ENCODE measurements at regions not wholly inside any gene's neighbourhood (a gene's known extent, or its start where the extent isn't known, plus 50 kb on each side); places are given as distances from the start of the nearest gene placed in this dataset.

- Histone ChIP-seq H3K27me3 (no peaks in the 10 kb centered on the region), H3K27ac (replicated peaks in 1 of 4) (no peak overlapping the region), H3K36me3 (no peaks in the 10 kb centered on the region), H3K4me1 (no peaks in the 10 kb centered on the region), H3K4me3 (no peak overlapping the region), H3K9me3 (no peaks in the 10 kb centered on the region)
- intact Hi-C loops (cut with DNase I): no loop called here
- 31% methylated on average over 4 of the region's 4 CpGs for WGBS
- no peak for TF ChIP-seq POLR2A (IDR thresholded peaks at IDR 0.05; ENCODE audit: low read depth)
- no peak for TF ChIP-seq POLR2AphosphoS5 (IDR thresholded peaks at IDR 0.05)
- no peak for TF ChIP-seq EP300 (IDR thresholded peaks at IDR 0.05)
- TF ChIP-seq CTCF (IDR thresholded peaks at IDR 0.05): no peak
- DNase-seq (ENCODE audit: extremely low spot score): no peak
Measured at GRCh38 chr21:19608101-19608621, 1204.6 kb upstream of the TMPRSS15 start.

- Histone ChIP-seq H3K27ac (replicated peaks in 1 of 4) (no peak overlapping the region), H3K27me3 (no peaks in the 10 kb centered on the region), H3K4me1 (no peaks in the 10 kb centered on the region), H3K36me3 (no peaks in the 10 kb centered on the region), H3K4me3 (no peak overlapping the region), H3K9me3 (no peaks in the 10 kb centered on the region)
- DNase-seq (ENCODE audit: extremely low spot score): no peak
- WGBS: 81% methylated on average over 3 of the region's 3 CpGs
- intact Hi-C loops (cut with DNase I): no loop called here
- TF ChIP-seq POLR2AphosphoS5 (IDR thresholded peaks at IDR 0.05): no peak
- no peak for TF ChIP-seq POLR2A (IDR thresholded peaks at IDR 0.05; ENCODE audit: low read depth)
- no peak for TF ChIP-seq EP300 (IDR thresholded peaks at IDR 0.05)
- TF ChIP-seq CTCF (IDR thresholded peaks at IDR 0.05): no peak
Measured at GRCh38 chr21:19609611-19610010, 1206.0 kb upstream of the TMPRSS15 start.

- intact Hi-C loops (cut with DNase I): no loop called here
- no peak overlapping the region for H3K4me3 ChIP-seq
- TF ChIP-seq POLR2A (IDR thresholded peaks at IDR 0.05; ENCODE audit: low read depth) (no peak), EP300 (IDR thresholded peaks at IDR 0.05) (no peak), CTCF (IDR thresholded peaks at IDR 0.05) (no peak), POLR2AphosphoS5 (IDR thresholded peaks at IDR 0.05) (no peak)
- no peaks in the 10 kb centered on the region for H3K27me3 ChIP-seq
- H3K27ac ChIP-seq (replicated peaks in 1 of 4): no peak overlapping the region
- H3K36me3 ChIP-seq: no peaks in the 10 kb centered on the region
- no peaks in the 10 kb centered on the region for H3K4me1 ChIP-seq
- H3K9me3 ChIP-seq: no peaks in the 10 kb centered on the region
- WGBS: 64% methylated on average over 2 of the region's 2 CpGs
- DNase-seq (ENCODE audit: extremely low spot score): no peak
Measured at GRCh38 chr21:19621837-19622496, 1218.4 kb upstream of the TMPRSS15 start.

- TF ChIP-seq POLR2A (IDR thresholded peaks at IDR 0.05; ENCODE audit: low read depth) (no peak), POLR2AphosphoS5 (IDR thresholded peaks at IDR 0.05) (no peak), CTCF (IDR thresholded peaks at IDR 0.05) (no peak), EP300 (IDR thresholded peaks at IDR 0.05) (no peak)
- no peaks in the 10 kb centered on the region for H3K36me3 ChIP-seq
- 94% methylated on average over 7 of the region's 7 CpGs for WGBS
- no peaks in the 10 kb centered on the region for H3K9me3 ChIP-seq
- no peak for DNase-seq (ENCODE audit: extremely low spot score)
- no peaks in the 10 kb centered on the region for H3K27me3 ChIP-seq
- H3K27ac ChIP-seq (replicated peaks in 1 of 4): no peak overlapping the region
- intact Hi-C loops (cut with DNase I): no loop called here
- H3K4me3 ChIP-seq: no peak overlapping the region
- no peaks in the 10 kb centered on the region for H3K4me1 ChIP-seq
Measured at GRCh38 chr21:19640964-19641363, 1237.4 kb upstream of the TMPRSS15 start.

- Histone ChIP-seq H3K9me3 (no peaks in the 10 kb centered on the region), H3K36me3 (no peaks in the 10 kb centered on the region), H3K27ac (replicated peaks in 1 of 4) (no peak overlapping the region), H3K4me1 (no peaks in the 10 kb centered on the region), H3K4me3 (no peak overlapping the region), H3K27me3 (no peaks in the 10 kb centered on the region)
- WGBS: 71% methylated on average over 2 of the region's 2 CpGs
- intact Hi-C loops (cut with DNase I): no loop called here
- DNase-seq (ENCODE audit: extremely low spot score): no peak
- TF ChIP-seq POLR2A (IDR thresholded peaks at IDR 0.05; ENCODE audit: low read depth): no peak
- no peak for TF ChIP-seq CTCF (IDR thresholded peaks at IDR 0.05)
- no peak for TF ChIP-seq POLR2AphosphoS5 (IDR thresholded peaks at IDR 0.05)
- no peak for TF ChIP-seq EP300 (IDR thresholded peaks at IDR 0.05)
Measured at GRCh38 chr21:19648391-19648790, 1244.8 kb upstream of the TMPRSS15 start.
